T-helper 1 cell treated with Interleukin-12 subunit alpha and Interleukin-12 subunit beta and Interleukin-4 antibody, amounts not matched to agents 30 ng/mL and 1 ng/mL, for 36 hours (primary cell): ENCODE measurements at regions not wholly inside any gene's neighbourhood (a gene's known extent, or its start where the extent isn't known, plus 50 kb on each side); places are given as distances from the start of the nearest gene placed in this dataset.

Experiments used
- intact Hi-C: fragments of 100-400 bp; cut with micrococcal nuclease; formaldehyde crosslinking; loops from one replicate; pipeline ENCODE4 v1.15.1; 2024

- intact Hi-C loops = loop anchor here (1.0 to 5.0 kb wide), 2 partner anchors 14 to 33 kb away; no protein-coding TSS in a partner anchor
Measured at GRCh38 chr5:96079075-96079474, 117.4 kb upstream of the ELL2 start.

- intact Hi-C loops = loop anchor here (5.0 kb wide), 1 partner anchor 36 kb away; no protein-coding TSS in a partner anchor
Measured at GRCh38 chr5:96076451-96076850, 114.8 kb upstream of the ELL2 start.

- intact Hi-C loops = loop anchor here (5.0 kb wide), 1 partner anchor 37 kb away; no protein-coding TSS in a partner anchor
Measured at GRCh38 chr5:96075579-96076289, 114.1 kb upstream of the ELL2 start.

GRCh38 chr5:96074870-96075269, 113.2 kb upstream of the ELL2 start:
- intact Hi-C loops = loop anchor here (5.0 kb wide), 1 partner anchor 37 kb away; no protein-coding TSS in a partner anchor

DNA sequence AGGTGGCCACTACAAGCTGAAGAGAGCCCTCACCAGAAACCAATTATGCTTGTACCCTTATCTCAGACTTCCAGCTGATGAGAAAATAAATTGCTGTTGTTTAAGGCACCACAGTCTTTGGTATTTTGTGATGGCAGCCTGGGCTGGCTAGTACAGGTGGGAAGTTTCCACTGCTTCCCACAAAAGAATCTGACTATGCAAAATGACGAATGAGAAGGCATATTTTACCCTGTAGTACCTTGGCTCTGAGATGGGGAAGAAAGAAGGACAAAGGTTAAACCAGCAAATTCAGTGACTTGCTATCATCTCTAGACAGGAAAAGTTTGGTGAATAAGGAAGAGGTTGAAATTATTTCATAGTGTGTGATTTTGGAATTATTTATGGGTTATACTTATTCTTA, 112.8 kb upstream of the ELL2 start:
- intact Hi-C loops = no loop called here

DNA sequence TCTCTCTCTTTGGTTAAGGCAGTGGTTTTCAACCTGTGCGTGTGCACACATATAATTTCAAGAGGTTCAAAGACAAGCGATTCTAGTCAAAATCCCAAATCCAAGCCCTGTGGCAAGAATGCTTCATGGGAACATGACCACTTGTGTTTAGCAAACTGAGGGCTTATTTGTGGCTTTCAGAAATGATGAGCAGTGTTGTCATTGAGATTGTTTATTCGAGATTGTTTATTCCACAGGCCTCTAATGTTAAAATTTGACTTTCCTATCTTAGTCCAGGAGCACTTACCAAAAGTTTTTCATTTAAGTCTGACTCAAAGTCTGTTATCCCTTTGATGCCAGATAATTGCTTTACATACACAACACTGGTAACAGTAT, 111.1 kb upstream of the ELL2 start:
- intact Hi-C loops = no loop called here

- intact Hi-C loops = no loop called here
Measured at GRCh38 chr5:96072138-96072790, 110.6 kb upstream of the ELL2 start.

DNA sequence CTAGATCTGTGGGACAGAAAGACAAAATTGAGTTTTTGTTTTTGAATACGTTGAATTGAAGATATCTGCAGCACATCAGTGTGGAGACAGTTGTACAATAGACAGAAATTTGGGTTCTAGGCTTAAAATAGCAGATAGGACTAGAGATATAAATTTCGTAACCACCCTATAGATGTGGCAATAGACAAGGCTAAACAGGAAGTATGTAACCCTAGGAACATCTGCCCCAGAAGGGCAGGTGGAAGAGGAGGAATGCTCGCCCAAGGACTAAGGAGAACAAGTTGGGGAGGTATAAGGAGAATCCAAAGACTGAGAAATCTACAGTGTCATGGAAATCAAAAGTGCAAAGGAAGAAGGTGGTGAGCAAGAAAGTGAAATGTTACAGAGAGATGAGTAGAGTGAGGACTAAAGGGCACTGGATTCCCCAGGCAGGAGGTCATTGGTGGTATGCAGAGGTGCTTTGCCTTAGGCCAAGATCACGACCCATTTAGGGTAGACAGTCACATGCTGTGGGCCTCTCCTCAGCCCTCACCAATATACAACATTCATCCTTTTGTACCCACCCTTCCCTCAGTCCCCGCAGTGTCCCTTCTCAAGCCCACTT, 109.1 kb upstream of the ELL2 start:
- intact Hi-C loops = no loop called here

DNA sequence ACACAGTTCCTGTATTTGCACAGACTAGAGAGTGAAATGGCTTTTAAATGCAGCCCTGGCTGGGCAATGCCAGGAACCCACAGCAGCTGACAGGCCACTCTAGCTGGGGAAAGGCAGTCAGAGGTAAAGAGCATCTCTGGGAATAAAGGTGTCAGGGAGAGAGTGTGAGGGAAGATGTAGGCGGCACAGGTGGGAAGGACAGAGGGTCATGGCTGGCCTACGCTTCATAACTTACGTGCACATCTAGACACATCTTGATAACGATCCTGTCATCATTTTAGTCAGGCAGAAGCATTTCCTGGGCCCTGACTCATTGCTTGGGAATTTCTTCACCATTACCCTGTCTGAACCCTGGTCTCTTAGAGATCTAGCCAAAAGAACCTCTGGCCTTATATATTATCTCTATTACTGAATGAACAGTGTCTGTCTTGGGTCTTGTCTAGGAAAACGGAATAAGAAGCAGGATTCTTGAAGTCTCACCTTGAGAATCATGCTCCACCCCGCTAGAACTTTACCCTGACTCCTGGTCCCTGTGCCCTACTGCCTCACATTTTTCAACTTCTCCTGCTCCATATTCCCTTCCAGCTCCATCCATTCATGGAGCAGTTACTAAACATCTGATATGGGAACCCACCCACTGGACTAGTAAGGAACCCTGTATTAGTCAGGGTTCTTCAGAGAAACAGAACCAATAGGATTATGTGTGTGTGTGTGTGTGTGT, 106.4 kb upstream of the ELL2 start:
- intact Hi-C loops = loop anchor here (5.0 kb wide), 1 partner anchor 106 kb away; the partner anchor contains the start of gene ELL2

DNA sequence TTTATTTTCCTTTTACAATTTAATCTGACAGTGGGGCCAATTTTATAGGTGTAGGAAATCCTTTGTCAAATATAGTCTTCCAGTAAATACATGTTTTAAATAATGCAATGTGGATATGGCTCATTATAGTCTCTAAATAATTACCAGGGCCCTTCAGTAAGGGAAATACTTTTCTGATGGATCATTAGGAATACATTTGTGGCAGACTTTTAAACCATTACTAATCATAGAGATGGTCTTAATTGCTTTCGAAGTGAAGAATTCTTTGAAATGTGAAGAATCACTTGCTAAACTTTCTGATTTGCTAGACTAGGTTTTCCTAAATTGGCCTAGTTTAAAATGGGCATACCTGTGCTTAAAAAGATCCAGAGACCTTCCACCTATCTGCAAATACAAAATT, 105.6 kb upstream of the ELL2 start:
- intact Hi-C loops = loop anchor here (5.0 kb wide), 1 partner anchor 105 kb away; the partner anchor contains the start of gene ELL2

DNA sequence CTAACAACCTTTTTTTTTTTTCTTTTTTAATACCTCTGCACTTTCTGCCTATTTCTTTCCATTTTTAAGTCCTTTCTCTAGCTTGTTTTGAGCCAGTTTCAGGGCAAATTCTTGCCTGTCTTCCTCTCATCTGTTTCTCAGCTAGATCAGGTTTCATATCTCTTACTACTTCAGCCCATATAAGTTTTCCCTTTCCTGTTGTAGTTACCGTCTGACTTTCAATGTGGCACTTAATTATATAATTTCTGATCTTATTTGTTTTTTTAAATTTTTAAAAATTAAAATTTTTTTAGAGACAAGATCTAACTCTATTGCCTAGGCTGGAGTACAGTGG, 104.7 kb upstream of the ELL2 start:
- intact Hi-C loops = loop anchor here (5.0 kb wide), 1 partner anchor 104 kb away; the partner anchor contains the start of gene ELL2

- intact Hi-C loops = loop anchor here (1.0 to 5.0 kb wide), 2 partner anchors 13 to 104 kb away; partner anchors contain the start of gene ELL2
Measured at GRCh38 chr5:96065685-96066385, 104.2 kb upstream of the ELL2 start.

GRCh38 chr5:96064877-96065276, 103.2 kb upstream of the ELL2 start:
- intact Hi-C loops = loop anchor here (1.0 to 5.0 kb wide), 2 partner anchors 14 to 103 kb away; partner anchors contain the start of gene ELL2

GRCh38 chr5:96062836-96063235, 101.2 kb upstream of the ELL2 start:
- intact Hi-C loops = no loop called here

DNA sequence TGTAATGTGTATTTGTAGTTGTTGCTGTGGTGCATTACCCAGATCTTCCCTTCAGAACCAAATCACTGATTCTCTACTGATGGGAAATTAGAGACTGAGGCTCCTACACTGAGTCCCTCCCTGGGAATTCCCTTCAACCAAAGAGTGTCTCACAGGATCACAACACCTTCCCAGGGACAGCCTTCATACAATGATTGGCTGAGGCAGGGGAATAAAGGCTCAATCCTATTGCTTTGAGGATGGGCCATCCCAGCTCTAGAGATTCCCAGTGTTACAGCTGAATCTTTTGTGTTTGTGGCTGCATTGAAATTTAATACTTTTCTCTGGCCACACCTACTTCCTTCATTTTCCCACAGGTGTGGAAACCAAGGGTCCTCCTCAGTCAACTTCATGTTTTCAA, 96.4 kb upstream of the ELL2 start:
- intact Hi-C loops = no loop called here

DNA sequence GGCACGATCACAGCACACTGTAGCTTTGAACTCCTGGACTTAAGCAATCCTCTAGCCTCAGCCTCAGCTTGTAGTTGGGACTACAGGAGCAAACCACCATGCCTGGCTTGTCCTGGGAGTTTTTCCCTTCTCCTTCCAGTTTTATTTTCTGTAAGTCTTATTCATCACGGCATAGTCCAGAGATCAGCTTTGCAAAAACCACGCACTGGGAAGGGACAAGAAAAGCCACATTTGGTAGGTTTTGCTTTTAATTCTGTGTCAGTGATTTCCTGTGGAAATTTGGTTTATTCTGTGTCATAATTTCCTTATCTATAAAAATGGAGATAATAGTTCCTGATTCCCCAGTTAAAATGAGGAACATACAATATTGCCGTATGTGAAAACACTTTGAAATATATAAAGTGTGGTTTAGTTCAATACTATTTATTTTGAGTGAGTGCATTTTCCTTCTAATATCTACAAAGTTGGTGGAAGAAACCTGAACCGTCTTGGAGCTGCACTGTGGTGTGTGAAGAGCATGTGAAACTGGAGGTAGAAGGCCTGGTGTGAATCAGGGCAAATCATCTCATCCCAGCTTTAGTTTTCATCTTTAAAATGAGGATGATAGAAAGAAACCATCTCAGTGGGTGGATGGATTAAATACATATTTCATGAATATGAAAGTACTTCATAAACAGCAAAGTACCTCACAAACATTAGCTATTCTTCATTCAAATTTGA, 92.8 kb upstream of the ELL2 start:
- intact Hi-C loops = no loop called here

DNA sequence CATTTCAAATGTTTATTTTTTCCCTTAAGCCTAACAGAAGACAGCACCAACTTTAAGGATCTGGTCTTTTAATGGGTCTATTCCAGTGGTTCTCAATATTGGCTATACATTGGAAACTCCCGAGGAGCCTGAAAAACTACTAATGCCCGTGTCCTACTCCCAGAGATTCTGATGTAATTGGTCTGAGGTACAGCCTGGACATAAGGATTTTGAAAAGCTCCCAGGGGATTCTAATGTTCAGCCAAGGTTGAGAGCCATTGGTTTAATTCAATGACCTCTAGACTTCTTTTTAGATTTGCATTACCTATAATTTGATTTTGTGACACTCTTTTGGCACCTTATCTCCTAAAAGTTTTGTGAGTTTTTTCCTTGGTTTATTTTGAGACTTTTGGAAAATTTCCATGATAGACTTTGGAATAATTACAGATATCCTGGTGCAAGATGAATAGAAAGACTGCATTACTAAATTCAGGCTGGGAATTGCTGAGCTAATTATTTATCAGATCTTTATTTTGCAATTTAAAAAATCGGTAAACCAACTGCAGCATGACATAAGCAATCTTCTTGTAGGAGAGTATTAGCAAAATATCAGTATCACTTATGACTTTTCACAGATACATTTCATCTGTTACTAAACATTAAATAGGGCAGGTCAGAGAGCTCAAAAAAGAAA, 91.5 kb upstream of the ELL2 start:
- intact Hi-C loops = no loop called here

DNA sequence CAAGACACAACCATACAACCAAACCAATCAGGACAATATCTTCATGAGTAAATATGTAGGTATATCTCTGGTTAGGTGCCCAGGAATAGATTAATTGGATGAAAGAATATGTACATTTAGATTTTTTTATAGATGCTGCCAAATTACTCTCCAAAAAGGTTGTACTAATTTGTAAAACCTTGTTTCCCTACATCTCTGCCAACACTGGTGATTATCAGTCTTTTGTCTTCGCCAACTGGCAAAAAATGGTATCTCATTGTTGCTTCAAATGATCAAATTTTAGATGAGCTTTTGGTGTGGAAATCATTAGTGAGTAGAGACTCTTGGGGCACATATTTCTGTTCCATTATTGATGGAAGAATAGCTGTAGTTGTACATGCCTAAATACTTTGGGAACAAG, 90.7 kb upstream of the ELL2 start:
- intact Hi-C loops = no loop called here

- intact Hi-C loops = no loop called here
Measured at GRCh38 chr5:96051401-96051830, 89.8 kb upstream of the ELL2 start.
